Tibial nerve (tissue), 4 donors: ENCODE measurements at regions not wholly inside any gene's neighbourhood (a gene's known extent, or its start where the extent isn't known, plus 50 kb on each side); places are given as distances from the start of the nearest gene placed in this dataset.

Source experiments
- CTCF ChIP-seq, 5 experiments: fragments of 200-600 bp in 3 of 5; fragments of 450-650 bp in 2 of 5; sonication (generic) in 3 of 5; IDR thresholded peaks; one replicate each; pipeline ENCODE4 v1.5.1; 2016 to 2019; ENCODE audit warnings: antibody characterized with exemption in 5 of 5, mild to moderate bottlenecking in 3 of 5, moderate library complexity in 2 of 5
- EP300 ChIP-seq, 2 donors: sonication (generic); formaldehyde crosslinking; IDR thresholded peaks; one replicate each; pipeline ENCODE4 v1.6.1; 2017; ENCODE audit warnings: antibody characterized with exemption in 2 of 2, mild to moderate bottlenecking in 1 of 2
- POLR2A ChIP-seq, 2 donors: fragments of 450-650 bp; IDR thresholded peaks; one replicate each; pipeline ENCODE4 v1.6.1; 2017; ENCODE audit warnings: antibody characterized with exemption in 2 of 2, mild to moderate bottlenecking in 2 of 2, moderate library complexity in 2 of 2

- TF ChIP-seq CTCF (IDR thresholded peaks at IDR 0.05) (no peak), EP300 (IDR thresholded peaks at IDR 0.05) (no peak), POLR2A (IDR thresholded peaks at IDR 0.05) (no peak)
Observed at GRCh38 chr5:72697622-72698021, 118.8 kb upstream of the TNPO1 start.
